ENCODE measurements at regions not wholly inside any gene's neighbourhood (a gene's known extent, or its start where the extent isn't known, plus 50 kb on each side); places are given as distances from the start of the nearest gene placed in this dataset.

GRCh38 chr13:86920961-86921360, 750.2 kb upstream of the SLITRK5 start:
- in situ Hi-C loops (cut with HindIII; ENCODE audit: extremely low pct_ligation_motif_present, low pct_unique_long_range_greater_than_20kb): no loop called here
- no peak overlapping the region for H2AFZ ChIP-seq (ENCODE audit: low read length)
- POLR2A ChIA-PET: no interaction called here
- TF ChIP-seq MAFK (conservative IDR thresholded peaks at IDR 0.05 in 1 of 2, IDR thresholded peaks at IDR 0.05 in 1 of 2; ENCODE audit: low read length in 2 of 2): peak; percentile 60 to 83; a peak in 3 of 4 replicates
- TF ChIP-seq ZMYM3 (CRISPR knock-in tag; IDR thresholded peaks at IDR 0.05): no peak
- TF ChIP-seq ZBTB37 (CRISPR knock-in tag; IDR thresholded peaks at IDR 0.05): no peak
- TF ChIP-seq MAFF (IDR thresholded peaks at IDR 0.05; ENCODE audit: low read depth, low read length): peak; percentile 76
- TF ChIP-seq ZFP36 (IDR thresholded peaks at IDR 0.05; ENCODE audit: borderline replicate concordance, low read depth, low read length, partially characterized antibody): no peak
- no peaks in the 10 kb centered on the region; a peak in 1 of 5 replicates for H3K27me3 ChIP-seq (ENCODE audit: control insufficient read depth in 1 of 2, insufficient read depth in 2 of 2, low read length in 2 of 2)
- BruUV-seq (replicated peaks): no TSS peak
- no peaks in the 10 kb centered on the region for H3K79me2 ChIP-seq (ENCODE audit: insufficient read depth, low read length)
- H4K20me1 ChIP-seq (ENCODE audit: insufficient read depth, low read length): no peaks in the 10 kb centered on the region
- H3K27ac ChIP-seq (ENCODE audit: extremely low read length, insufficient read depth, low read length): no peak overlapping the region
- no peaks in the 10 kb centered on the region for H3K4me1 ChIP-seq (ENCODE audit: insufficient read depth, low read length)
- FAIRE-seq (no peak), ATAC-seq (no peak), DNase-seq (ENCODE audit: low spot score) (no peak)
- WGBS (ENCODE audit: low lambda C conversion rate): 0% methylated on average over 1 of the region's 1 CpG
- no peaks in the 10 kb centered on the region for H3K9me3 ChIP-seq (ENCODE audit: low read length)
- no peak overlapping the region for H3K4me3 ChIP-seq (replicated peaks in 1 of 3; ENCODE audit: insufficient read depth in 1 of 3, low read depth in 2 of 3, low read length in 3 of 3)
- CTCF ChIA-PET (ENCODE audit: low intra/inter-chr PET ratio, low total read pairs): no interaction called here
- H3K9ac ChIP-seq (ENCODE audit: insufficient read depth, low read depth, low read length): no peak overlapping the region
- no peak overlapping the region for H3K4me2 ChIP-seq (ENCODE audit: low read depth, low read length)
- H3K36me3 ChIP-seq (replicated peaks in 1 of 2; ENCODE audit: control insufficient read depth in 1 of 2, insufficient read depth in 2 of 2, low read length in 2 of 2): no peaks in the 10 kb centered on the region
- intact Hi-C loops (cut with micrococcal nuclease; ENCODE audit: unreplicated experiment): no loop called here

- ChIA-PET POLR2A (no interaction called here), CTCF (ENCODE audit: low intra/inter-chr PET ratio, low total read pairs) (no interaction called here)
- 1% methylated on average over 5 of the region's 5 CpGs for WGBS (ENCODE audit: low lambda C conversion rate)
- Histone ChIP-seq H3K4me1 (ENCODE audit: insufficient read depth, low read length) (no peaks in the 10 kb centered on the region), H3K4me2 (ENCODE audit: low read depth, low read length) (no peak overlapping the region), H3K4me3 (replicated peaks in 1 of 3; ENCODE audit: insufficient read depth in 1 of 3, low read depth in 2 of 3, low read length in 3 of 3) (no peak overlapping the region), H4K20me1 (ENCODE audit: insufficient read depth, low read length) (no peaks in the 10 kb centered on the region), H3K27ac (ENCODE audit: extremely low read length, insufficient read depth, low read length) (no peak overlapping the region), H3K36me3 (replicated peaks in 1 of 2; ENCODE audit: control insufficient read depth in 1 of 2, insufficient read depth in 2 of 2, low read length in 2 of 2) (no peaks in the 10 kb centered on the region), H3K9ac (ENCODE audit: insufficient read depth, low read depth, low read length) (no peak overlapping the region), H3K79me2 (ENCODE audit: insufficient read depth, low read length) (no peaks in the 10 kb centered on the region), H3K9me3 (ENCODE audit: low read length) (no peaks in the 10 kb centered on the region), H2AFZ (ENCODE audit: low read length) (no peak overlapping the region), H3K27me3 (ENCODE audit: control insufficient read depth in 1 of 2, insufficient read depth in 2 of 2, low read length in 2 of 2) (no peaks in the 10 kb centered on the region; a peak in 1 of 5 replicates)
- FAIRE-seq (no peak), ATAC-seq (no peak), DNase-seq (ENCODE audit: low spot score) (no peak)
- in situ Hi-C loops (cut with HindIII; ENCODE audit: extremely low pct_ligation_motif_present, low pct_unique_long_range_greater_than_20kb): no loop called here
- no TSS peak for BruUV-seq (replicated peaks)
- intact Hi-C loops (cut with micrococcal nuclease; ENCODE audit: unreplicated experiment): no loop called here
- TF ChIP-seq PRPF4 (IDR thresholded peaks at IDR 0.05; ENCODE audit: low read depth, low read length, poor library complexity, severe bottlenecking): no peak
- no peak for TF ChIP-seq DDIT3 (CRISPR knock-in tag; IDR thresholded peaks at IDR 0.05)
- no peak for TF ChIP-seq ADNP (CRISPR knock-in tag; IDR thresholded peaks at IDR 0.05)
- no peak for TF ChIP-seq MYNN (CRISPR knock-in tag; IDR thresholded peaks at IDR 0.05; ENCODE audit: low read depth)
- no peak for TF ChIP-seq HMGXB3 (CRISPR knock-in tag; IDR thresholded peaks at IDR 0.05; ENCODE audit: borderline replicate concordance)
- no peak for TF ChIP-seq ZNF639 (CRISPR knock-in tag; conservative IDR thresholded peaks at IDR 0.05)
- TF ChIP-seq TAF1 (CRISPR knock-in tag; IDR thresholded peaks at IDR 0.05): no peak
These were observed 748.2 kb upstream of the SLITRK5 start for GRCh38 chr13:86922936-86923335.

Measured in HepG2 (cell line).